Smooth muscle cell (in vitro differentiated cells): ENCODE measurements at regions not wholly inside any gene's neighbourhood (a gene's known extent, or its start where the extent isn't known, plus 50 kb on each side); places are given as distances from the start of the nearest gene placed in this dataset.

ENCODE experiments used
- DNase-seq: peaks from one replicate; lab custom pipeline; 2025; ENCODE audit not compliant: unreplicated experiment; lab: John Stamatoyannopoulos, UW
- H2AFZ ChIP-seq: fragments of 200-600 bp; sonication (generic); 2 replicates; pipeline ENCODE4 v1.6.0; 2016; ENCODE audit warnings: antibody characterized with exemption, low read depth, mild to moderate bottlenecking
- H3F3A ChIP-seq: fragments of 200-600 bp; sonication (generic); 2 replicates; pipeline ENCODE4 v1.6.0; 2017; ENCODE audit warnings: antibody characterized with exemption, low read depth
- H3K27ac ChIP-seq: fragments of 200-600 bp; sonication (generic); 2 replicates; pipeline ENCODE4 v1.5.1; 2016; ENCODE audit warnings: low read depth, mild to moderate bottlenecking
- H3K27me3 ChIP-seq: fragments of 200-600 bp; sonication (generic); 2 replicates; pipeline ENCODE4 v1.6.1; 2016; ENCODE audit warnings: low read depth, mild to moderate bottlenecking
- H3K36me3 ChIP-seq: fragments of 200-600 bp; sonication (generic); 2 replicates; pipeline ENCODE4 v1.5.1; 2016; ENCODE audit warnings: low read depth
- H3K4me1 ChIP-seq: fragments of 200-600 bp; sonication (generic); 2 replicates; pipeline ENCODE4 v1.5.1; 2016; ENCODE audit warnings: low read depth
- H3K4me2 ChIP-seq: fragments of 200-600 bp; sonication (generic); 2 replicates; pipeline ENCODE4 v1.6.0; 2016; ENCODE audit warnings: mild to moderate bottlenecking
- H3K4me3 ChIP-seq: fragments of 200-600 bp; sonication (generic); 2 replicates; pipeline ENCODE4 v1.5.1; 2016; ENCODE audit warnings: mild to moderate bottlenecking
- H3K79me2 ChIP-seq: fragments of 200-600 bp; sonication (generic); 2 replicates; pipeline ENCODE4 v1.6.0; 2016; ENCODE audit warnings: low read depth, mild to moderate bottlenecking
- H3K9ac ChIP-seq: fragments of 200-600 bp; sonication (generic); 2 replicates; pipeline ENCODE4 v1.6.0; 2016; ENCODE audit warnings: low read depth
- H3K9me3 ChIP-seq: fragments of 200-600 bp; sonication (generic); replicated peaks from 2 replicates; pipeline ENCODE4 v1.5.1; 2016; ENCODE audit warnings: low read depth
- H4K20me1 ChIP-seq: fragments of 200-600 bp; sonication (generic); 2 replicates; pipeline ENCODE4 v1.6.0; 2016; ENCODE audit warnings: low read depth
- WGBS: methylation state at CpG from one replicate; pipeline ENCODE4 v1.1.7; 2016; ENCODE audit warnings: low lambda C conversion rate; 5-methylcytosine and 5-hydroxymethylcytosine counted together
- TF ChIP-seq, protein P1 (sequence below): fragments of 200-600 bp; sonication (generic); IDR thresholded peaks from 2 replicates; pipeline ENCODE4 v1.5.1; 2017; ENCODE audit warnings: borderline replicate concordance, mild to moderate bottlenecking, antibody characterized with exemption; ENCODE audit not compliant: insufficient read depth, poor library complexity, severe bottlenecking

GRCh38 chr14:89042021-89042420, 217.6 kb downstream of the TTC8 start:
- Histone ChIP-seq H3K9me3 (peaks cover 5% of the 10 kb centered on the region), H3K9ac (no peak overlapping the region), H3K79me2 (no peaks in the 10 kb centered on the region), H3K27me3 (no peaks in the 10 kb centered on the region), H4K20me1 (no peaks in the 10 kb centered on the region), H3F3A (no peaks in the 10 kb centered on the region), H3K27ac (no peak overlapping the region), H3K36me3 (no peaks in the 10 kb centered on the region), H3K4me2 (no peak overlapping the region), H3K4me3 (no peak overlapping the region), H3K4me1 (no peaks in the 10 kb centered on the region), H2AFZ (no peak overlapping the region)
- DNase-seq: no peak
- TF ChIP-seq, protein P1, sequence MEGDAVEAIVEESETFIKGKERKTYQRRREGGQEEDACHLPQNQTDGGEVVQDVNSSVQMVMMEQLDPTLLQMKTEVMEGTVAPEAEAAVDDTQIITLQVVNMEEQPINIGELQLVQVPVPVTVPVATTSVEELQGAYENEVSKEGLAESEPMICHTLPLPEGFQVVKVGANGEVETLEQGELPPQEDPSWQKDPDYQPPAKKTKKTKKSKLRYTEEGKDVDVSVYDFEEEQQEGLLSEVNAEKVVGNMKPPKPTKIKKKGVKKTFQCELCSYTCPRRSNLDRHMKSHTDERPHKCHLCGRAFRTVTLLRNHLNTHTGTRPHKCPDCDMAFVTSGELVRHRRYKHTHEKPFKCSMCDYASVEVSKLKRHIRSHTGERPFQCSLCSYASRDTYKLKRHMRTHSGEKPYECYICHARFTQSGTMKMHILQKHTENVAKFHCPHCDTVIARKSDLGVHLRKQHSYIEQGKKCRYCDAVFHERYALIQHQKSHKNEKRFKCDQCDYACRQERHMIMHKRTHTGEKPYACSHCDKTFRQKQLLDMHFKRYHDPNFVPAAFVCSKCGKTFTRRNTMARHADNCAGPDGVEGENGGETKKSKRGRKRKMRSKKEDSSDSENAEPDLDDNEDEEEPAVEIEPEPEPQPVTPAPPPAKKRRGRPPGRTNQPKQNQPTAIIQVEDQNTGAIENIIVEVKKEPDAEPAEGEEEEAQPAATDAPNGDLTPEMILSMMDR: no peak
- WGBS: 98% methylated on average over 1 of the region's 1 CpG

DNA sequence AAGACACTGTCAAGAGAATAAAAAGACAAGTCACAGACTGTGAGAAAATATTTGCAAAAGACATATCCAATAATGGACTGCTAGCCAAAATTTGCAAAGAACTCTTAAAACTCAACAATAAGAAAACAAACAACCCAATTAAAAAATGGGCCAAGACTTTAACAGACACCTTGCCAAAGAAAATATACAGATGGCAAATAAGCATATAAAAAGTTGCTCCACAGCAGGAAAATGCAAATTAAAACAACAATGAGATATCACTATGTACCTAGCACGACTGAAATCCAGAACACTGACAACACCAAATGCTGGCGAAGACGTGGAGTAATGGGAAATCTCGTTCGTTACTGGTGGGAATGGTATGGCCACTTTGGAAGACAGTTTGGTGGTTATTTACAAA, 228.9 kb downstream of the TTC8 start:
- no peak overlapping the region for H3K9ac ChIP-seq
- TF ChIP-seq, protein P1: no peak
- H3K27ac ChIP-seq: no peak overlapping the region
- H3K27me3 ChIP-seq: no peaks in the 10 kb centered on the region
- no peaks in the 10 kb centered on the region for H3K79me2 ChIP-seq
- H3K4me2 ChIP-seq: no peak overlapping the region
- H3K4me3 ChIP-seq: no peak overlapping the region
- H4K20me1 ChIP-seq: no peaks in the 10 kb centered on the region
- 97% methylated on average over 5 of the region's 5 CpGs for WGBS
- H3K4me1 ChIP-seq: no peaks in the 10 kb centered on the region
- no peak for DNase-seq
- no peaks in the 10 kb centered on the region for H3K9me3 ChIP-seq
- H3K36me3 ChIP-seq: no peaks in the 10 kb centered on the region
- no peak overlapping the region for H2AFZ ChIP-seq
- no peaks in the 10 kb centered on the region for H3F3A ChIP-seq

DNA sequence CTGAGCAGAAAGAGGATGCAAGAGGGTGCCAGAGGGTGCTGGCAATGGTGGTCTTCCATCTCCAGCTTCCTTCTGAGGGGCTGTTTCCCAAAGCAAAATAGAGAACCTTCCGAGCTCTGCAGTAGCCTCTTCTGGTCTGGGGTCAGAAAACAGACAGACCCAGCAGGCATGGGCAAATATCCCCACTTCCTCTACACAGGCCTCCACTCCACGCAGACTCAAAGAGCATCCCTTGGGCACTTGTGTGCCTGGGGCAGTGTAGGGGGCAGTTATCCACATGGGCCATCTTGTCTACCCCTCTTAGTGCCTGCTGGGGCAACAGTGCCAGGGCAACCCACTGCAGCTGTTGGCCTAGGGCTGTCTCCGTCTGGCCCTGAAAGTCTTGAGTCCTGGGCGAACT, 231.9 kb downstream of the TTC8 start:
- H3K9ac ChIP-seq: no peak overlapping the region
- 92% methylated on average over 4 of the region's 4 CpGs for WGBS
- no peaks in the 10 kb centered on the region for H3K36me3 ChIP-seq
- TF ChIP-seq, protein P1: no peak
- no peak overlapping the region for H3K27ac ChIP-seq
- H2AFZ ChIP-seq: no peak overlapping the region
- no peak for DNase-seq
- no peaks in the 10 kb centered on the region for H4K20me1 ChIP-seq
- no peaks in the 10 kb centered on the region for H3K79me2 ChIP-seq
- no peaks in the 10 kb centered on the region for H3K27me3 ChIP-seq
- no peak overlapping the region for H3K4me3 ChIP-seq
- H3K9me3 ChIP-seq: no peaks in the 10 kb centered on the region
- no peaks in the 10 kb centered on the region for H3F3A ChIP-seq
- H3K4me1 ChIP-seq: no peaks in the 10 kb centered on the region
- no peak overlapping the region for H3K4me2 ChIP-seq

DNA sequence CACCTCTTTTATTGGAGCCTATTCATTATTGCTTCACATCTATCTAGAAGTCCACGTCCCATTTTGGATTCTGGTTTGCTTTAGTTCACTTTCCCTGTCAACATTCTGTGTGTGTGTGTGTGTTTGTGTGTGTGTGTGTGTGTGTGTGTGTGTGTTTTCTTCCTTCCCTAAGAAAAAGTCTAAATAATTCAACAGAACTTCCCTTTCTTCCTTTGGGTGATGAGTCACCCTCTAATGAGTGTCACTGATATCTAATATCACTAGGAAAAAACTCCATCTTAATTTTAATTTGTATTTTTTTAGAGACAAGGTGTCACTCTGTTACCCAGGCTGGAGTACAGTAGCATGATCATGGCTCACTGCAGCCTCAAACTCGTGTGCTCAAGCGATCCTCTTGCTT, 234.2 kb downstream of the TTC8 start:
- no peaks in the 10 kb centered on the region for H3K27me3 ChIP-seq
- 93% methylated on average over 3 of the region's 3 CpGs for WGBS
- DNase-seq: no peak

More for the DNA sequence above, 234.2 kb downstream of the TTC8 start:
- no peaks in the 10 kb centered on the region for H3K36me3 ChIP-seq
- no peak overlapping the region for H3K9ac ChIP-seq
- H3F3A ChIP-seq: no peaks in the 10 kb centered on the region
- H3K4me3 ChIP-seq: no peak overlapping the region
- no peaks in the 10 kb centered on the region for H4K20me1 ChIP-seq
- H3K4me1 ChIP-seq: no peaks in the 10 kb centered on the region
- no peak overlapping the region for H3K27ac ChIP-seq
- TF ChIP-seq, protein P1: no peak
- no peaks in the 10 kb centered on the region for H3K79me2 ChIP-seq
- no peak overlapping the region for H2AFZ ChIP-seq
- no peaks in the 10 kb centered on the region for H3K9me3 ChIP-seq
- no peak overlapping the region for H3K4me2 ChIP-seq
